GM18507 (cell line): ENCODE measurements at regions not wholly inside any gene's neighbourhood (a gene's known extent, or its start where the extent isn't known, plus 50 kb on each side); places are given as distances from the start of the nearest gene placed in this dataset.

ENCODE experiments used
- DNase-seq: peaks from one replicate; pipeline ENCODE4 v3.0.0; 2011; ENCODE audit warnings: low read depth; ENCODE audit not compliant: insufficient read length; ENCODE audit errors: extremely low spot score
- FAIRE-seq: peaks from 2 replicates; lab custom pipeline; 2011; peaks lifted over from hg19 to GRCh38; lab: Jason Lieb, UNC

- no peak for DNase-seq
- no peak for FAIRE-seq
Measured at GRCh38 chr5:124868676-124869075, 122.2 kb upstream of the ZNF608 start.

DNA sequence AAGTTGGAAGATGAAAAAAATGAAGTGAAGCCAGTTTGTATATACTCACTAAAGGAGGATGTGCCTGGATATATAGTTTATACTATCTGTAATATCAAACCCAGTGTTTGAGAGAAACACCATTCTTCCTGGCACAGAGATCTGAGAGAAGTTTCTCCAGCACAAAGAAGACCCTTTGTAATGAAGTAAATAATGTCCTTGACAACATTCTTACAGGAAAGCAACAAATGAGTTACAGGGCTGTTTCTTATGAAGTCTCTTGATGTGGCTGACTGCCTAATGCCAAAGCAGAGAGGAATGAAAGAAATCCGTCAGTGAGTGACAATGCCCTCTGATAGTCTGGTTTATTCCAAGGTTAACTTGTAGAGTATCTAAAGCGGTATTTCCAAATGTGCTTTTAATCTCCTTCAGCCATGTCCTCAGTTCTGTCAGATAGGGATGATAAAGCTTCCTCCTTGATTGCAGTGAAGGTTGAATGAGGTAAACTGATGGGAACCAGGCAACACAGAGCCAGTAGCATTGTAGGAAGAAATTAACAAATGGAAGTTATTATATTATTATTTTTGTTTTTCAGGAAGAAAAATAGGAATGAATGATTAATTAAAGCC, 123.1 kb upstream of the ZNF608 start:
- DNase-seq (no peak), FAIRE-seq (no peak)

DNA sequence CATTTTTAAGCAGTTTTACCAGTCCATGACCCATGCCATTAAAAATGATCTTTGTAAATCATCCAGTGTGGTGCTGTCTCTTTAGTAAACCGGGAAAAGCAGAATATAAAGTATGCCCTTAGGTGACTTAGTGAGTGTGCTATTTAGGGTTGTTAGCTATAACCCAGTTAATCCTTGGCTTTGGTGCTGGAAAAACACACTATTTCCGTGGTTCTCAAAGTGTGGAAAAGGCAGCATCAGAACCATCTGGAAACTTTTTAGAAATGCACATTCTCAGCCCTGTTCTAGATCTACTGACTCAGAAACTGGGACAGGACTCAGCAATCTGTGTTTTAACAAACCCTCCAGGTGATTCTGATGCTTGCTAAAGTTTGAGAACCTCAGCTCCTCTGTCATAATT, 123.6 kb upstream of the ZNF608 start:
- DNase-seq, result no peak
- FAIRE-seq, result no peak

DNA sequence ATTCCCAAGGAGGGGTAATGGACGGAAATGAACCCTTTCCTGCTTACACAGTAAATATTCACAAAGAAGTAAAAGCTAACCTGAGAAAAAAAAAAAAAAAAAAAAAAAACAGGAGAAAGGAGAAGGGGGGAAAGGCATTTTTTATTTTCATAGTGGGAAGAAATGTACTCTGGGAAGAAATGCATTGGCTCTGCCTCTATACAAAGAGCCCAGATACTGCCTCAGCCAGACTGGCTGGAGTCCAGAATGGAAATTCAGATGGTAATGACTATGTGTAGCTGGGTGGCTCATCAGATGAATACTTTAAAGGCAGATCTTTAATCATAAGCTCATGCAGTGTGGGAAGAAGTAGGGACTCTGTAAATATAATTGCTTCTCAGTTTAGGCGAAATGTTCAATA, 124.9 kb upstream of the ZNF608 start:
- FAIRE-seq, result no peak

GRCh38 chr5:124872086-124872485, 125.6 kb upstream of the ZNF608 start:
- FAIRE-seq, result no peak
- DNase-seq, result no peak

More for the DNA sequence above, 124.9 kb upstream of the ZNF608 start:
- no peak for DNase-seq

DNA sequence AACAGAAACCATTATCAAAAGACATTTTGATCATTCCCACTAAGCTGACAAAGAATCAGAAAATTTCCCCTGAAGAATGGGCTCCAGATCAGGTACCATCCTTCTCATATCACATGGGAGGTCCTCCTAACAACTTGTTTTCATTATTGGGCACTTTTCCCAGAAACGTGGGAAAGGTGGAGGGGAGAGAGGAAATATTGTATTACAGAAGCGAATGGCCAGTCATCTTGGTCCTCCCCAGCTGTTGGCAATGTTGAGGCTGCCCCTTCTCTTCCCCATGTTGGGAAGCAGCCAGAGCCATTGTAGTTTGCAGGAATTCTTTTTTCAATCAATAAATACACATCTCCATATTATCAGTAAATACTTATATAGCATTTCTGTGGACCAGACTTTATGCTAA, 126.2 kb upstream of the ZNF608 start:
- DNase-seq (no peak), FAIRE-seq (no peak)

- no peak for DNase-seq
- FAIRE-seq, result no peak
Measured at GRCh38 chr5:124873188-124873587, 126.7 kb upstream of the ZNF608 start.

DNA sequence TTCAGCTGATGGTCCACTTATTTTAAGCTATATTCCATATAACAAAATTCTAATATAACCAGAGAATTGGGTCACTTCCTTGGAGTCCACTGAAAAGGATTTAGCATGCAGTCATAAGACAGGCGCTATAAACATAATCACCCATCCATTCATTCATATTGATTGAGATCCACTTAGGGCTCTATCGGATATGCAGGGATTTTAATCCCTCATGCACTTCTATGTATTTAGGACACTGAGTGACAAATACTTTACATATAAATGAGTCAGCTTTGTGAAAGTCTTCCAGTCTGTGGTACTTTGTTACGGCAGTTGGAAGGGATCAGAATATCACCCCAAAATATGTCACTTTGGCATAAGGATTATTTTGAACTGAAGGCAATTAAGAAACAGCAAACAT, 127.3 kb upstream of the ZNF608 start:
- DNase-seq, result no peak
- no peak for FAIRE-seq

GRCh38 chr5:124876566-124876965, 130.1 kb upstream of the ZNF608 start:
- DNase-seq (no peak), FAIRE-seq (no peak)

DNA sequence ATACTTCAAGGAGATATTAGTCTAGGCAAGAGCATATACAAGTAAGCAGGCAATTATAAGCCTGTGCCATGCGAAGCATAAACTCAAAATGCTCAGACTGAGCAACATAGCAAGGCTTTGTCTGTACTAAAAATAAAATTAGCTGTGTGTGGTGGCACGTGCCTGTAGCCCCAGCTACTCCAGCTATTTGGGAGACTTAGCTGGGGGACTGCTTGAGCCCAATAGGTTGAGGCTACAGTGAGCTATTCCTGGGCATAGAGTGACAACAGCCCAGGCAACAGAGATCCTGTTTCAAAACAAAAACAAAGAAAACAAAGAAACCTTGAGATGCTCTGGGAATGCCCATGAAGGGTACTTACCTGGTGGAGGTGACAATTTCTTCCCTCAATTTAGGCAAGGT, 130.5 kb upstream of the ZNF608 start:
- FAIRE-seq, result no peak
- DNase-seq, result no peak

DNA sequence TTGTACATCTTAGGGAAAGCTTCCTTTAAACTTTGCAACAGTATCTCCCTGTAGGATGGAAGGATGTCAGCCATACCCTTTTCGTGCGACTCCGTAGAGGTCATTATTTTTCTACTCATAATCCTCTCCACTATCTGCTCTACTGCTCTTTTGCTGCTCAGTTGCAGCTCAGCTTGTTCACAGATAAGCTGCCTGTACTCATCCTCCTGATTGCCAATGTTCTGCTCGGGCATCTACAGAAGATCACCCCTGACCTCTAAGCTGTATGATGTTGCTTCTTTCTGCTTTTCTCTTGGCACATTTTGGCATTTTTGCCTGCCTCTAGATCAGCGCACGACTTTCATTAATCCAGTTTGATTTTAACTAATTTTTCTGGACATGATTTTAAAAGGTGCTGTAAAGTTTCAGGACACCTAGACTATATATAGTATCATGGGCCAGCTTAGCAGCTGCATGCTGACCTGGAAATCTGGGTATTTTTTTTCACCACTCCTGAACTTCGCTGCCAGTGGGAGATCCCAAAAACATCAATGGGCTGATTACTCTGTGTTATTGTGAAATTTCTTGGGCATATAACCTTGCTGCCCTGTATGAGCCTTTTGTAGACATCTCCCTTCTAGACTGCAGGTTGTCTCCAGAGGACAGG, 131.2 kb upstream of the ZNF608 start:
- DNase-seq (no peak), FAIRE-seq (no peak)

DNA sequence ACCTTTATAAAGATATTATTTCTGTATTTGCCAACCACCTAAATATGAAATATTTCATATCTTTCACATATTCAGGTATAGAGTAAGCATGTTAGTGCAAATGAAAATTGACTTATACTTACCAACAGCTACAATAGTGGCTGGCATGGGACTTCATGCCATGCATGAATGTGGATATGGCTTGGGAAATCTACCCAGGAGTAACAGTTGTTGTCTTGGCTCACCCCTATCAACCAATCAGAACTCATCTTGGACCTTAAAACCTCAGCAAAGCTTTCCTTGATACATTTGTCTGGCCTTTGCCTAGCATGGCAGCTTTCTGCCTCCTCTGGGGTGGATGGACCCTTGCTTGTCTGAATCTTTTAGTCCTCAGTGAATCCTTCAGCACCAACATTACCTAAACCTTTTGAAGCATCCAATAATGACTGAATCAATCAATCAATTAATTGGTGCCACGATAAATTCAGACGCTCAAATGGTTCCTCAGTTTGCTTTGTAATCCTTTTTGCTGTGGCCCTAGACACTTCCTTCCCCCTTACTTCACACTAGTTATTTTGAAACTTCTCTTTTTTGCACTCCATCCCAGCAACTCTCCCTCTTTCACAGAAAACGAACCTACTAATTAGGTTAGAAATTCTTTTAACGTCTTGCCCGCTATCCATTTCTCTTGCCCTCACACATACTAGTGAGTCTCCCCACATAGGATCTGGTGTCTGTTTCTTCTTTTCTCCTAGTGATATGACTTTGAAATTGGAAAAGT, 132.3 kb upstream of the ZNF608 start:
- no peak for DNase-seq

GRCh38 chr5:124880903-124881697, 134.7 kb upstream of the ZNF608 start:
- FAIRE-seq (no peak), DNase-seq (no peak)

More for the DNA sequence above, 132.3 kb upstream of the ZNF608 start:
- no peak for FAIRE-seq

- DNase-seq, result no peak
- FAIRE-seq, result no peak
Measured at GRCh38 chr5:124883681-124884080, 137.2 kb upstream of the ZNF608 start.

GRCh38 chr5:124884114-124884513, 137.7 kb upstream of the ZNF608 start:
- FAIRE-seq (no peak), DNase-seq (no peak)

DNA sequence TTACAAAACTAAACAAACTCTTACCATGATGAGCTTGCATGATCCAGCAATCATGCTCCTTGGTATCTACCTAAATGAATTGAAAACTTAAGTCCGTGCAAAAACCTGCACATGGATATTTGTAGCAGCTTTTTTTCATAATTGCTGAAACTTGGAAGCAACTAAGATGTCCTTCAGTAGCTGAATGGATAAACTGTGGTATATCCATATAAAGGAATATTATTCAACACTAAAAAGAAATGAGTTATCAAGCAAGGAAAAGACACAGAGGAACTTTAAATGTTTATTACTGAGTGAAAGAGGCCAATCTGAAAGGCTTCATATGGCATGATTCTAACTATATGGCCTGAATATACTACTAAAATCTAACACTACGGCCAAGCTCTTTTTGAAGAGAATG, 139.1 kb upstream of the ZNF608 start:
- DNase-seq (no peak), FAIRE-seq (no peak)

DNA sequence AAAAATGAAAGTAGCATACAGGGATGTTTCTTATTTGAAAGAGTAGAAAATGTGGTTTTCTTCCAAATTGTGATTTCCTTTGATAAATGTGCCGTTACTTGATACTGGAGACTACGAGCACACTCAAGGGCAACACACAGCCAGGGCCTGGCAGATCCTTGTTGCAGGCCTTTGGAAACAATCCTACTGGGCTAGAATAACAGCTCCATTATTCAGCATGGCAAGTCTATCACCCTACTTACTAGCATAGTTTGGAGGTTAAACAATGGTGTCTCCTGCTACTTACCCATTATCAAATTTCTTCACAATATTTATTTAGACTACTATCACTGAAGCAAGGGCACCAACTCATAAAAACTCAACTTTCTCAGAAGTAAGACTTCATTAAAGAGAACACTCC, 140.8 kb upstream of the ZNF608 start:
- FAIRE-seq (no peak), DNase-seq (no peak)

DNA sequence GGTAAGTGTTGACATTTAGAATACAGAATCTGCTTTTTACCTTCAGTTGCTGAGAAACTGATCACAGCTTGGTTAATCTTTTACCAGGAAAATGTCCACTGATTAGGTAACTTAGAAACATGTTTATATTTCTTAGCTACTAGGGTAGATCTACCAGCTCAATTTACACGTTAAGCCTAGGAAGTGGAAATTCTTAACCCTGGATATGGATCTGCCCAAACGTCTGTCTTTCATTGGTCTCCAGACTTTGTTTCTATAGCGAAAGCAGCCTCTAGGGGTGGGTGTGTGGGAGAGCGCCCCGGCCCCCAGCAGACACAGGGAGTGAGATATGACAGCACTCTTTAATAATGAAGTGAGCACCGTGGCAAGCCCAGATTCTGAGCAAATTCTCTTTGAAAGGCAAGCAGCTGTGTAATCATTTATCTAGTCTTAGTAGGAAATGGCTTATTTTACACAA, 141.6 kb upstream of the ZNF608 start:
- DNase-seq (no peak), FAIRE-seq (no peak)

- no peak for FAIRE-seq
- no peak for DNase-seq
Measured at GRCh38 chr5:124888622-124889485, 142.4 kb upstream of the ZNF608 start.
